HG03565 (cell line): ENCODE measurements at regions not wholly inside any gene's neighbourhood (a gene's known extent, or its start where the extent isn't known, plus 50 kb on each side); places are given as distances from the start of the nearest gene placed in this dataset.

ENCODE experiments used
- ATAC-seq: cut with Tn5 transposase; IDR thresholded peaks from one replicate; pipeline ENCODE4 v1.9.1; 2021; ENCODE audit warnings: mild to moderate bottlenecking, moderate library complexity; ENCODE audit not compliant: unreplicated experiment

- ATAC-seq: no peak
These were observed 215.0 kb upstream of the CDIN1 start for GRCh38 chr15:36364377-36364776.

- ATAC-seq: no peak
These were observed 213.5 kb upstream of the CDIN1 start for GRCh38 chr15:36365963-36366362.

GRCh38 chr15:36370051-36370730, 209.2 kb upstream of the CDIN1 start:
- ATAC-seq: no peak

GRCh38 chr15:36370731-36371112, 208.7 kb upstream of the CDIN1 start:
- no peak for ATAC-seq

GRCh38 chr15:36371509-36371908, 207.9 kb upstream of the CDIN1 start:
- no peak for ATAC-seq

GRCh38 chr15:36372968-36373367, 206.5 kb upstream of the CDIN1 start:
- ATAC-seq: no peak

GRCh38 chr15:36373550-36373949, 205.9 kb upstream of the CDIN1 start:
- ATAC-seq: no peak

GRCh38 chr15:36389107-36389506, 190.3 kb upstream of the CDIN1 start:
- ATAC-seq: no peak

GRCh38 chr15:36390491-36390890, 188.9 kb upstream of the CDIN1 start:
- no peak for ATAC-seq

- no peak for ATAC-seq
These were observed 186.7 kb upstream of the CDIN1 start for GRCh38 chr15:36392676-36393266.

GRCh38 chr15:36398212-36398611, 181.2 kb upstream of the CDIN1 start:
- no peak for ATAC-seq

- ATAC-seq: no peak
These were observed 180.2 kb upstream of the CDIN1 start for GRCh38 chr15:36399276-36399675.

GRCh38 chr15:36400936-36401585, 178.4 kb upstream of the CDIN1 start:
- ATAC-seq: no peak

- ATAC-seq: no peak
These were observed 177.8 kb upstream of the CDIN1 start for GRCh38 chr15:36401586-36401966.

- ATAC-seq: no peak
These were observed 176.1 kb upstream of the CDIN1 start for GRCh38 chr15:36403351-36403750.

- no peak for ATAC-seq
These were observed 173.1 kb upstream of the CDIN1 start for GRCh38 chr15:36406366-36406765.

GRCh38 chr15:36406911-36407310, 172.5 kb upstream of the CDIN1 start:
- ATAC-seq: no peak

- no peak for ATAC-seq
These were observed 171.8 kb upstream of the CDIN1 start for GRCh38 chr15:36407647-36408046.

GRCh38 chr15:36409819-36410218, 169.6 kb upstream of the CDIN1 start:
- no peak for ATAC-seq

- ATAC-seq: no peak
These were observed 164.8 kb upstream of the CDIN1 start for GRCh38 chr15:36414670-36415069.

- no peak for ATAC-seq
These were observed 163.8 kb upstream of the CDIN1 start for GRCh38 chr15:36415643-36416042.

- no peak for ATAC-seq
These were observed 156.8 kb upstream of the CDIN1 start for GRCh38 chr15:36422631-36423030.
